ENCODE measurements at regions not wholly inside any gene's neighbourhood (a gene's known extent, or its start where the extent isn't known, plus 50 kb on each side); places are given as distances from the start of the nearest gene placed in this dataset.

GRCh38 chr1:192475329-192475728 lies 100.2 kb upstream of the RGS1 start:
- no peak for TF ChIP-seq CTCF (IDR thresholded peaks at IDR 0.05; ENCODE audit: insufficient read depth, low read length)
- DNase-seq (ENCODE audit: low read depth) = no peak
- no peak overlapping the region for H3K4me3 ChIP-seq (ENCODE audit: low read depth, low read length)

GRCh38 chr1:192475970-192476369 lies 99.6 kb upstream of the RGS1 start:
- TF ChIP-seq CTCF (IDR thresholded peaks at IDR 0.05; ENCODE audit: insufficient read depth, low read length) = no peak
- H3K4me3 ChIP-seq (ENCODE audit: low read depth, low read length) = no peak overlapping the region
- DNase-seq (ENCODE audit: low read depth) = no peak

- peak; percentile 97 for DNase-seq (ENCODE audit: low read depth)
- peak overlapping the region; percentile 46 for H3K4me3 ChIP-seq (ENCODE audit: low read depth, low read length)
- no peak for TF ChIP-seq CTCF (IDR thresholded peaks at IDR 0.05; ENCODE audit: insufficient read depth, low read length)
Measured at GRCh38 chr1:192476802-192477298, 98.7 kb upstream of the RGS1 start.

- H3K4me3 ChIP-seq (ENCODE audit: low read depth, low read length) = no peak overlapping the region
- TF ChIP-seq CTCF (IDR thresholded peaks at IDR 0.05; ENCODE audit: insufficient read depth, low read length) = peak; percentile 48
- DNase-seq (ENCODE audit: low read depth) = peak; percentile 80
Measured at GRCh38 chr1:192477630-192478029, 97.9 kb upstream of the RGS1 start.

- TF ChIP-seq CTCF (IDR thresholded peaks at IDR 0.05; ENCODE audit: insufficient read depth, low read length) = no peak
- no peak overlapping the region for H3K4me3 ChIP-seq (ENCODE audit: low read depth, low read length)
- peak; percentile 100 for DNase-seq (ENCODE audit: low read depth)
Measured at GRCh38 chr1:192485692-192486436, 89.7 kb upstream of the RGS1 start.

DNA sequence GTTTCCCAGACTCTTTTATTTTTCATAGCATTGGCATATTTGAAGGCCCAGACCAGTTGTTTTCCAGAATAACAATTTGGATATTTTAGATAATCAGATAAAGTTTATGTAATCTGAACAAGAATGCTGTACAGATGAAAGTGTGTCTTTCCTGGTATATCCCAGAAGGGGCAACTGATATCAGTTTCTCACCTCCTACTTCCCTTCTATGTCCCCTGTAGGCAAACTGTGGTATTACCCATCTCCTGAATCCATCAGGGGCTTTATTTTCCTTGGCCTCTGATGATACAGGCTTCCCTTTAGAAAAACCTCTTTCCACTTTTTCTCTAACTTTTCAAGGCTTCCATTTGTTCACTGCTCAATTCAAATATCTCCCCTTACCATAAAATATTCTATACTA lies 87.5 kb upstream of the RGS1 start:
- no peak overlapping the region for H3K4me3 ChIP-seq (ENCODE audit: low read depth, low read length)
- TF ChIP-seq CTCF (IDR thresholded peaks at IDR 0.05; ENCODE audit: insufficient read depth, low read length) = peak; percentile 37
- DNase-seq (ENCODE audit: low read depth) = no peak
